K562 (cell line): ENCODE measurements at regions not wholly inside any gene's neighbourhood (a gene's known extent, or its start where the extent isn't known, plus 50 kb on each side); places are given as distances from the start of the nearest gene placed in this dataset.

ENCODE experiments used
- CBFA2T2 ChIP-seq: fragments of 450-650 bp; conservative IDR thresholded peaks from 2 replicates; pipeline ENCODE4 v1.6.1; 2017; ENCODE audit warnings: mild to moderate bottlenecking
- CEBPG ChIP-seq, 3 experiments: fragments of 200-800 bp in 1 of 3; sonication (Bioruptor generic) in 1 of 3; sonication (generic) in 1 of 3; formaldehyde crosslinking in 1 of 3; IDR thresholded peaks in 2 of 3; conservative IDR thresholded peaks in 1 of 3; 2 replicates each; pipeline versions ENCODE4 v1.6.1 to v1.8.0; 2016 to 2022; ENCODE audit warnings: missing compliant biosample characterization in 2 of 3, missing genetic modification characterization in 2 of 3, mild to moderate bottlenecking in 1 of 3, missing genetic modification reagents in 1 of 3
- CXXC5 ChIP-seq: fragments of 250-450 bp; sonication (Bioruptor Pico); IDR thresholded peaks from 2 replicates; pipeline ENCODE4 v1.8.0; 2022; ENCODE audit warnings: inconsistent platforms, mild to moderate bottlenecking, moderate library complexity
- EP300 ChIP-seq: IDR thresholded peaks from 2 replicates; pipeline ENCODE4 v1.6.1; 2012; ENCODE audit warnings: low read length, improper control_type of control experiment
- EP400 ChIP-seq: fragments of 450-650 bp; IDR thresholded peaks from 2 replicates; pipeline ENCODE4 v1.6.1; 2017; ENCODE audit warnings: antibody characterized with exemption, mild to moderate bottlenecking, moderate library complexity
- FOXK2 ChIP-seq, 2 experiments: fragments of 450-650 bp; IDR thresholded peaks in 1 of 2; conservative IDR thresholded peaks in 1 of 2; 2 replicates each; pipeline ENCODE4 v1.6.1; 2016; ENCODE audit warnings: low read depth in 2 of 2, mild to moderate bottlenecking in 1 of 2
- JUND ChIP-seq, 2 experiments: IDR thresholded peaks; 2 replicates in 1 of 2; 3 replicates in 1 of 2; pipeline ENCODE4 v1.6.1; 2011; ENCODE audit warnings: borderline replicate concordance in 2 of 2, low read depth in 2 of 2, low read length in 2 of 2, improper control_type of control experiment in 1 of 2, missing biosample characterization in 1 of 2, missing genetic modification characterization in 1 of 2, missing genetic modification reagents in 1 of 2
- L3MBTL2 ChIP-seq: fragments of 450-650 bp; IDR thresholded peaks from 2 replicates; pipeline ENCODE4 v1.6.1; 2016; ENCODE audit warnings: mild to moderate bottlenecking, moderate library complexity
- MAFF ChIP-seq: IDR thresholded peaks from 2 replicates; pipeline ENCODE4 v1.6.1; 2012; ENCODE audit warnings: low read length, improper control_type of control experiment
- MAFK ChIP-seq: IDR thresholded peaks from 2 replicates; pipeline ENCODE4 v1.6.1; 2011; ENCODE audit warnings: low read length, improper control_type of control experiment
- MIER1 ChIP-seq: fragments of 450-650 bp; IDR thresholded peaks from 2 replicates; pipeline ENCODE4 v1.6.1; 2016; ENCODE audit warnings: antibody characterized with exemption, mild to moderate bottlenecking, low read depth
- MYC ChIP-seq, 2 experiments: fragments of 250-450 bp in 1 of 2; sonication (Bioruptor Pico) in 1 of 2; IDR thresholded peaks; 2 replicates each; pipeline versions ENCODE4 v1.5.1 to v1.6.1; 2012 to 2021; ENCODE audit warnings: low read depth in 2 of 2, borderline replicate concordance in 1 of 2, improper control_type of control experiment in 1 of 2, low read length in 1 of 2, mild to moderate bottlenecking in 1 of 2, moderate library complexity in 1 of 2
- NEUROD1 ChIP-seq: fragments of 150-350 bp; IDR thresholded peaks from 2 replicates; pipeline ENCODE4 v1.6.1; 2014; ENCODE audit warnings: borderline replicate concordance, low read length, low read depth; ENCODE audit not compliant: partially characterized antibody
- NFIC ChIP-seq: fragments of 450-650 bp; IDR thresholded peaks from 2 replicates; pipeline ENCODE4 v1.6.1; 2017; ENCODE audit warnings: mild to moderate bottlenecking, inconsistent platforms
- NR2C2 ChIP-seq, 2 experiments: fragments of 200-800 bp in 1 of 2; sonication (Bioruptor generic) in 1 of 2; sonication (generic) in 1 of 2; formaldehyde crosslinking in 1 of 2; IDR thresholded peaks; 2 replicates each; pipeline versions ENCODE4 v1.6.1 to v1.8.0; 2016 to 2022; ENCODE audit warnings: mild to moderate bottlenecking in 1 of 2, missing compliant biosample characterization in 1 of 2, missing genetic modification characterization in 1 of 2, missing genetic modification reagents in 1 of 2
- RAD51 ChIP-seq: fragments of 450-650 bp; IDR thresholded peaks from 2 replicates; pipeline ENCODE4 v1.7.1; 2016; ENCODE audit warnings: low read depth, mild to moderate bottlenecking, borderline replicate concordance
- TAL1 ChIP-seq: fragments of 450-650 bp; IDR thresholded peaks from 2 replicates; pipeline ENCODE4 v1.6.1; 2016; ENCODE audit warnings: mild to moderate bottlenecking
- TEAD1 ChIP-seq, 2 experiments: fragments of 450-650 bp in 1 of 2; sonication (generic) in 1 of 2; formaldehyde crosslinking; IDR thresholded peaks; 2 replicates each; pipeline versions ENCODE4 v1.4.0 to v1.8.0; 2020 to 2022; ENCODE audit warnings: mild to moderate bottlenecking in 2 of 2, missing genetic modification reagents in 1 of 2
- ZFP1 ChIP-seq: fragments of 450-650 bp; formaldehyde crosslinking; IDR thresholded peaks from 2 replicates; pipeline ENCODE4 v1.4.0; 2020; ENCODE audit warnings: mild to moderate bottlenecking, mixed read lengths
- TF ChIP-seq, protein P1 (sequence below), 2 experiments: fragments of 450-650 bp; conservative IDR thresholded peaks; 2 replicates each; pipeline ENCODE4 v1.6.1; 2017; ENCODE audit warnings: mild to moderate bottlenecking in 2 of 2, moderate library complexity in 2 of 2
- TF ChIP-seq, protein P2 (sequence below): fragments of 250-450 bp; sonication (Bioruptor Pico); IDR thresholded peaks from 2 replicates; pipeline ENCODE4 v1.5.0; 2021
- TF ChIP-seq, protein P3 (sequence below): sonication (generic); formaldehyde crosslinking; IDR thresholded peaks from 2 replicates; pipeline ENCODE4 v1.8.0; 2022; ENCODE audit warnings: missing genetic modification reagents, mild to moderate bottlenecking, moderate library complexity, borderline replicate concordance

DNA sequence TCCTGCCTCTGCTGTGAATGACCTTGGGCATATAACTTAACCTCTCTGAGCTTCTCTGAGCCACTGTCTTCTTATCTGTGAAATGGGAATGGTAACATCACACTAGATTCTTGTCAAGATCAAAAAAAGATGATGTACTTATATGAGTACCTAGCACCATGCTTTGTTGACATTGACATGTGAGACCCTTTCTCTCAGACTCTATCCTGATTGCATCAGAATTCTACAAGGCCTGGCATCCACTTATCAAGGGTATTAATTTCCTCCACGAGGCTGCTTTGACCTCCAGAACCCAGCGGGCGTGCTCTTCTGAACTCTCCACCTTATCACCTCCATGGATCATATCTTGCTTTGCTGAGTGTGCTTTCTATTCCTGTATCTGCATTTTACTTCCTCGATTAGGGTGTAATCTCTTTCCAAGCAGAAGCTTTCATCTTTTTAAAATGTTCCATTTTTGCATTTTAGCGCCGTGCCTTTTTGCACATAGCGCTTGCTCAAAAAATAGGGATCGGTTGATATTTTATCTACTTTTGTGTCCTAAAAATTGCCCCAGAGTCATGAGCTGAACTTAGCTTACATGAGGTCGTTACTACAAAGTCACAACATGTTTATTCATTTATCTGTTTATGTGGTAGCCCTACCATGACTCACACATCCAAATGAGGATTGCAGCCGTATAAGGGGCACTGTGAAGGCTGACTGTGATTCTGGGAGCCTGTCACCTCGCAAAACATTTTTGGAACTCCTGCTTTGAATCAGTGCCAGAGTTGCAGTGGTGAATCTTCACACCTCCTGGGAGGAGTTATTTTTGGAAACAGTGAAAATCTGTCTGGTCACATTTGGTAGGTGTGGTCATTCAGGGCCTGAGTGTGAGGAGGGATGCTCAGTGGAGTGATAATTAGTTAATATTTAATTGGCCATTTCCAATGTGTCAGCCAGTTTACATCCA, 63.2 kb downstream of the IER5 start (continued):
- TF ChIP-seq CEBPG (CRISPR knock-in tag; IDR thresholded peaks at IDR 0.05) (no peak; the same call in 1 of the 2 replicates), CEBPG (tag; conservative IDR thresholded peaks at IDR 0.05 in 1 of 2, IDR thresholded peaks at IDR 0.05 in 1 of 2) (peak in 1 of 2 experiments; percentile 62; a peak in 2 of 4 replicates), MAFF (peak; percentile 59; the same call in 1 of the 2 replicates), JUND (IDR thresholded peaks at IDR 0.05; ENCODE audit: borderline replicate concordance, low read depth, low read length) (peak; percentile 68), JUND (tag; IDR thresholded peaks at IDR 0.05; ENCODE audit: borderline replicate concordance, low read depth, low read length) (peak; percentile 61; the same call in 2 of the 3 replicates), ZFP1 (CRISPR knock-in tag) (no peak), TAL1 (peak; percentile 75), MAFK (peak; percentile 51), MIER1 (no peak), EP300 (peak; percentile 61; the same call in 1 of the 2 replicates), CBFA2T2 (peak; percentile 65), TEAD1 (CRISPR knock-in tag; IDR thresholded peaks at IDR 0.05) (peak in 1 of 2 experiments; percentile 60; a peak in 1 of 4 replicates), NFIC (peak; percentile 57), MYC (IDR thresholded peaks at IDR 0.05; ENCODE audit: low read depth, low read length) (peak; percentile 73; the same call in 1 of the 2 replicates), MYC (CRISPR knock-in tag; IDR thresholded peaks at IDR 0.05; ENCODE audit: borderline replicate concordance, low read depth) (no peak), FOXK2 (conservative IDR thresholded peaks at IDR 0.05 in 1 of 2, IDR thresholded peaks at IDR 0.05 in 1 of 2; ENCODE audit: low read depth in 2 of 2) (peak in 1 of 2 experiments; percentile 34; a peak in 2 of 4 replicates), CXXC5 (peak; percentile 36; the same call in 1 of the 2 replicates), EP400 (no peak), NR2C2 (CRISPR knock-in tag; IDR thresholded peaks at IDR 0.05) (no peak), NR2C2 (tag; IDR thresholded peaks at IDR 0.05) (peak; percentile 80), L3MBTL2 (peak; percentile 62), RAD51 (no peak), NEUROD1 (no peak)
- TF ChIP-seq, protein P1, sequence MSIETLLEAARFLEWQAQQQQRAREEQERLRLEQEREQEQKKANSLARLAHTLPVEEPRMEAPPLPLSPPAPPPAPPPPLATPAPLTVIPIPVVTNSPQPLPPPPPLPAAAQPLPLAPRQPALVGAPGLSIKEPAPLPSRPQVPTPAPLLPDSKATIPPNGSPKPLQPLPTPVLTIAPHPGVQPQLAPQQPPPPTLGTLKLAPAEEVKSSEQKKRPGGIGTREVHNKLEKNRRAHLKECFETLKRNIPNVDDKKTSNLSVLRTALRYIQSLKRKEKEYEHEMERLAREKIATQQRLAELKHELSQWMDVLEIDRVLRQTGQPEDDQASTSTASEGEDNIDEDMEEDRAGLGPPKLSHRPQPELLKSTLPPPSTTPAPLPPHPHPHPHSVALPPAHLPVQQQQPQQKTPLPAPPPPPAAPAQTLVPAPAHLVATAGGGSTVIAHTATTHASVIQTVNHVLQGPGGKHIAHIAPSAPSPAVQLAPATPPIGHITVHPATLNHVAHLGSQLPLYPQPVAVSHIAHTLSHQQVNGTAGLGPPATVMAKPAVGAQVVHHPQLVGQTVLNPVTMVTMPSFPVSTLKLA (conservative IDR thresholded peaks at IDR 0.05), result peak in 1 of 2 experiments; percentile 59; a peak in 2 of 4 replicates
- TF ChIP-seq, protein P2, sequence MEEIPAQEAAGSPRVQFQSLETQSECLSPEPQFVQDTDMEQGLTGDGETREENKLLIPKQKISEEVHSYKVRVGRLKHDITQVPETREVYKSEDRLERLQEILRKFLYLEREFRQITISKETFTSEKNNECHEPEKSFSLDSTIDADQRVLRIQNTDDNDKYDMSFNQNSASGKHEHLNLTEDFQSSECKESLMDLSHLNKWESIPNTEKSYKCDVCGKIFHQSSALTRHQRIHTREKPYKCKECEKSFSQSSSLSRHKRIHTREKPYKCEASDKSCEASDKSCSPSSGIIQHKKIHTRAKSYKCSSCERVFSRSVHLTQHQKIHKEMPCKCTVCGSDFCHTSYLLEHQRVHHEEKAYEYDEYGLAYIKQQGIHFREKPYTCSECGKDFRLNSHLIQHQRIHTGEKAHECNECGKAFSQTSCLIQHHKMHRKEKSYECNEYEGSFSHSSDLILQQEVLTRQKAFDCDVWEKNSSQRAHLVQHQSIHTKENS, result no peak
- TF ChIP-seq, protein P3, sequence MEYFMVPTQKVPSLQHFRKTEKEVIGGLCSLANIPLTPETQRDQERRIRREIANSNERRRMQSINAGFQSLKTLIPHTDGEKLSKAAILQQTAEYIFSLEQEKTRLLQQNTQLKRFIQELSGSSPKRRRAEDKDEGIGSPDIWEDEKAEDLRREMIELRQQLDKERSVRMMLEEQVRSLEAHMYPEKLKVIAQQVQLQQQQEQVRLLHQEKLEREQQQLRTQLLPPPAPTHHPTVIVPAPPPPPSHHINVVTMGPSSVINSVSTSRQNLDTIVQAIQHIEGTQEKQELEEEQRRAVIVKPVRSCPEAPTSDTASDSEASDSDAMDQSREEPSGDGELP (CRISPR knock-in tag), result no peak
